Left ventricle myocardium inferior (tissue), 1 donor: ENCODE measurements at regions not wholly inside any gene's neighbourhood (a gene's known extent, or its start where the extent isn't known, plus 50 kb on each side); places are given as distances from the start of the nearest gene placed in this dataset.

Experiments used
- DNase-seq: peaks from one replicate; pipeline ENCODE4 v3.0.0-alpha.2; 2020
- H3K27ac ChIP-seq: fragments of 200-600 bp; replicated peaks from 2 replicates; pipeline ENCODE4 v1.8.0; 2021
- H3K27me3 ChIP-seq: fragments of 200-600 bp; 2 replicates; pipeline ENCODE4 v1.8.0; 2021; ENCODE audit warnings: low read depth
- H3K36me3 ChIP-seq: fragments of 200-600 bp; 2 replicates; pipeline ENCODE4 v1.8.0; 2021
- H3K4me1 ChIP-seq: fragments of 200-600 bp; 2 replicates; pipeline ENCODE4 v1.8.0; 2021
- H3K4me3 ChIP-seq: fragments of 200-600 bp; 2 replicates; pipeline ENCODE4 v1.8.0; 2021; ENCODE audit warnings: mild to moderate bottlenecking, moderate library complexity
- H3K9me3 ChIP-seq: fragments of 200-600 bp; replicated peaks from 2 replicates; pipeline ENCODE4 v1.8.0; 2021
- CTCF ChIP-seq: fragments of 200-600 bp; IDR thresholded peaks from 2 replicates; pipeline ENCODE4 v1.8.0; 2021; ENCODE audit warnings: antibody characterized with exemption, mild to moderate bottlenecking, borderline replicate concordance
- intact Hi-C: fragments of 100-400 bp; cut with micrococcal nuclease; formaldehyde crosslinking; loops from one replicate; pipeline ENCODE4 v1.11.0; 2022
- donor health status: DM: no; HTN: yes; CAD: no; lungs with severe emphysema.

- intact Hi-C loops = no loop called here
- no peaks in the 10 kb centered on the region for H3K4me1 ChIP-seq
Measured at GRCh38 chr6:18567380-18567779, 180.2 kb downstream of the RNF144B start.

GRCh38 chr6:18577491-18577890, 190.3 kb downstream of the RNF144B start:
- H3K27me3 ChIP-seq = peaks cover 6% of the 10 kb centered on the region
- no peak overlapping the region for H3K27ac ChIP-seq
- DNase-seq = no peak
- intact Hi-C loops = no loop called here
- no peaks in the 10 kb centered on the region for H3K4me1 ChIP-seq
- H3K4me3 ChIP-seq = no peak overlapping the region
- no peaks in the 10 kb centered on the region for H3K36me3 ChIP-seq
- no peak for TF ChIP-seq CTCF
- no peaks in the 10 kb centered on the region for H3K9me3 ChIP-seq

More at GRCh38 chr6:18567380-18567779, 180.2 kb downstream of the RNF144B start:
- TF ChIP-seq CTCF = no peak
- H3K27ac ChIP-seq = no peak overlapping the region
- no peak overlapping the region for H3K4me3 ChIP-seq
- H3K27me3 ChIP-seq = peaks cover 10% of the 10 kb centered on the region
- DNase-seq = no peak
- H3K36me3 ChIP-seq = no peaks in the 10 kb centered on the region
- H3K9me3 ChIP-seq = peaks cover 10% of the 10 kb centered on the region

- no peak for DNase-seq
- H3K4me1 ChIP-seq = no peaks in the 10 kb centered on the region
- no peak overlapping the region for H3K27ac ChIP-seq
- intact Hi-C loops = no loop called here
- H3K9me3 ChIP-seq = no peaks in the 10 kb centered on the region
- H3K36me3 ChIP-seq = no peaks in the 10 kb centered on the region
- no peak for TF ChIP-seq CTCF
- no peak overlapping the region for H3K4me3 ChIP-seq
- H3K27me3 ChIP-seq = peaks cover 10% of the 10 kb centered on the region
Measured at GRCh38 chr6:18579166-18579565, 192.0 kb downstream of the RNF144B start.

- Histone ChIP-seq H3K4me3 (no peak overlapping the region), H3K27ac (no peak overlapping the region), H3K27me3 (peaks cover 13% of the 10 kb centered on the region), H3K9me3 (no peaks in the 10 kb centered on the region), H3K4me1 (no peaks in the 10 kb centered on the region), H3K36me3 (no peaks in the 10 kb centered on the region)
- DNase-seq = no peak
- intact Hi-C loops = no loop called here
- TF ChIP-seq CTCF = no peak
Measured at GRCh38 chr6:18579869-18580268, 192.7 kb downstream of the RNF144B start.

- Histone ChIP-seq H3K4me1 (no peaks in the 10 kb centered on the region), H3K9me3 (no peaks in the 10 kb centered on the region), H3K27ac (no peak overlapping the region), H3K4me3 (no peak overlapping the region), H3K36me3 (no peaks in the 10 kb centered on the region), H3K27me3 (peaks cover 10% of the 10 kb centered on the region)
- intact Hi-C loops = no loop called here
- DNase-seq = no peak
- TF ChIP-seq CTCF = no peak
Measured at GRCh38 chr6:18584372-18584771, 197.2 kb downstream of the RNF144B start.
